Chondrocyte (in vitro differentiated cells): ENCODE measurements at regions not wholly inside any gene's neighbourhood (a gene's known extent, or its start where the extent isn't known, plus 50 kb on each side); places are given as distances from the start of the nearest gene placed in this dataset.

Experiments used
- DNase-seq: peaks from one replicate; pipeline ENCODE4 v3.0.0; 2021; ENCODE audit warnings: mixed read lengths, low spot score
- H3K27ac Mint-ChIP-seq: one replicate; pipeline ENCODE4 v1.8.0; 2021; ENCODE audit warnings: mild to moderate bottlenecking, moderate library complexity, mixed read lengths; ENCODE audit not compliant: unreplicated experiment
- H3K27me3 Mint-ChIP-seq: 2 replicates; pipeline ENCODE4 v1.8.0; 2021; ENCODE audit warnings: low read depth, mixed read lengths
- H3K36me3 Mint-ChIP-seq: 2 replicates; pipeline ENCODE4 v1.8.0; 2021; ENCODE audit warnings: low read depth, mixed read lengths
- H3K4me1 Mint-ChIP-seq: 2 replicates; pipeline ENCODE4 v1.8.0; 2021; ENCODE audit warnings: low read depth, mild to moderate bottlenecking, mixed read lengths
- H3K4me3 Mint-ChIP-seq: one replicate; pipeline ENCODE4 v1.8.0; 2021; ENCODE audit warnings: mild to moderate bottlenecking, moderate library complexity, mixed read lengths; ENCODE audit not compliant: unreplicated experiment
- H3K9me3 Mint-ChIP-seq: 2 replicates; pipeline ENCODE4 v1.8.0; 2021; ENCODE audit warnings: low read depth, mixed read lengths
- CTCF ChIP-seq: fragments of 200-600 bp; sonication (generic); IDR thresholded peaks from 2 replicates; pipeline ENCODE4 v1.5.0; 2021; ENCODE audit warnings: antibody characterized with exemption, mild to moderate bottlenecking, moderate library complexity

- DNase-seq: no peak
- Mint-ChIP-seq H3K36me3 (peaks cover 1% of the 10 kb centered on the region), H3K9me3 (peaks cover 10% of the 10 kb centered on the region), H3K4me1 (no peaks in the 10 kb centered on the region), H3K27ac (no peak overlapping the region), H3K27me3 (peaks cover 53% of the 10 kb centered on the region), H3K4me3 (no peak overlapping the region)
- TF ChIP-seq CTCF: no peak
Measured at GRCh38 chr16:86354641-86355513, 155.4 kb upstream of the FOXF1 start.

GRCh38 chr16:86355531-86355930, 154.8 kb upstream of the FOXF1 start:
- peaks cover 10% of the 10 kb centered on the region for H3K9me3 Mint-ChIP-seq
- H3K27ac Mint-ChIP-seq: no peak overlapping the region
- no peak for TF ChIP-seq CTCF
- peaks cover 1% of the 10 kb centered on the region for H3K36me3 Mint-ChIP-seq
- no peak overlapping the region for H3K4me3 Mint-ChIP-seq
- H3K4me1 Mint-ChIP-seq: no peaks in the 10 kb centered on the region
- peaks cover 51% of the 10 kb centered on the region for H3K27me3 Mint-ChIP-seq
- no peak for DNase-seq

- no peak overlapping the region for H3K4me3 Mint-ChIP-seq
- peaks cover 1% of the 10 kb centered on the region for H3K36me3 Mint-ChIP-seq
- peaks cover 10% of the 10 kb centered on the region for H3K9me3 Mint-ChIP-seq
- DNase-seq: no peak
- H3K4me1 Mint-ChIP-seq: no peaks in the 10 kb centered on the region
- H3K27ac Mint-ChIP-seq: no peak overlapping the region
- H3K27me3 Mint-ChIP-seq: peaks cover 48% of the 10 kb centered on the region
- no peak for TF ChIP-seq CTCF
Measured at GRCh38 chr16:86355951-86356350, 154.4 kb upstream of the FOXF1 start.

- no peak for DNase-seq
- no peak overlapping the region for H3K27ac Mint-ChIP-seq
- H3K4me3 Mint-ChIP-seq: no peak overlapping the region
- H3K9me3 Mint-ChIP-seq: peaks cover 10% of the 10 kb centered on the region
- H3K4me1 Mint-ChIP-seq: no peaks in the 10 kb centered on the region
- peaks cover 45% of the 10 kb centered on the region for H3K27me3 Mint-ChIP-seq
- TF ChIP-seq CTCF: no peak
- peaks cover under 1% of the 10 kb centered on the region for H3K36me3 Mint-ChIP-seq
Measured at GRCh38 chr16:86356804-86357203, 153.5 kb upstream of the FOXF1 start.

- no peaks in the 10 kb centered on the region for H3K36me3 Mint-ChIP-seq
- H3K4me3 Mint-ChIP-seq: no peak overlapping the region
- peaks cover under 1% of the 10 kb centered on the region for H3K4me1 Mint-ChIP-seq
- TF ChIP-seq CTCF: no peak
- DNase-seq: no peak
- H3K9me3 Mint-ChIP-seq: peaks cover 10% of the 10 kb centered on the region
- no peak overlapping the region for H3K27ac Mint-ChIP-seq
- H3K27me3 Mint-ChIP-seq: peaks cover 42% of the 10 kb centered on the region
Measured at GRCh38 chr16:86357303-86357702, 153.0 kb upstream of the FOXF1 start.
